ENCODE measurements at regions not wholly inside any gene's neighbourhood (a gene's known extent, or its start where the extent isn't known, plus 50 kb on each side); places are given as distances from the start of the nearest gene placed in this dataset.

GRCh38 chr12:61871485-61871810 is 388.8 kb upstream of the USP15 start:
- Histone ChIP-seq H3K4me2 (ENCODE audit: low read depth, low read length, poor library complexity, severe bottlenecking) (peak overlapping the region; percentile 46), H3K79me2 (ENCODE audit: insufficient read depth, low read length) (no peaks in the 10 kb centered on the region), H3K9me3 (ENCODE audit: insufficient read depth, low read depth, low read length) (no peaks in the 10 kb centered on the region), H3K27me3 (ENCODE audit: insufficient read depth, low read length, poor library complexity, severe bottlenecking) (no peaks in the 10 kb centered on the region), H3K9ac (ENCODE audit: low read depth, low read length, poor library complexity, severe bottlenecking) (no peak overlapping the region), H3F3A (ENCODE audit: low read depth) (no peaks in the 10 kb centered on the region), H2AFZ (ENCODE audit: low read length) (peak overlapping the region; percentile 82), H3K4me3 (ENCODE audit: low read length, poor library complexity, severe bottlenecking) (peak overlapping the region; percentile 27), H3K36me3 (ENCODE audit: insufficient read depth, low read length) (no peaks in the 10 kb centered on the region), H3K9me2 (replicated peaks; ENCODE audit: low read depth, low read length) (no peaks in the 10 kb centered on the region), H4K20me1 (ENCODE audit: insufficient read depth, low read length, poor library complexity, severe bottlenecking) (no peaks in the 10 kb centered on the region), H3K4me1 (ENCODE audit: insufficient read depth, low read length, poor library complexity, severe bottlenecking) (peaks cover 18% of the 10 kb centered on the region)
- TF ChIP-seq CTCF (conservative IDR thresholded peaks at IDR 0.05; ENCODE audit: low read length) (no peak), EZH2phosphoT487 (IDR thresholded peaks at IDR 0.05; ENCODE audit: borderline replicate concordance) (no peak)

GRCh38 chr12:61879229-61879628 is 381.0 kb upstream of the USP15 start:
- Histone ChIP-seq H3K4me2 (ENCODE audit: low read depth, low read length, poor library complexity, severe bottlenecking) (no peak overlapping the region), H3F3A (ENCODE audit: low read depth) (no peaks in the 10 kb centered on the region), H3K4me1 (ENCODE audit: insufficient read depth, low read length, poor library complexity, severe bottlenecking) (no peaks in the 10 kb centered on the region), H3K27me3 (ENCODE audit: insufficient read depth, low read length, poor library complexity, severe bottlenecking) (no peaks in the 10 kb centered on the region), H3K9ac (ENCODE audit: low read depth, low read length, poor library complexity, severe bottlenecking) (no peak overlapping the region), H4K20me1 (ENCODE audit: insufficient read depth, low read length, poor library complexity, severe bottlenecking) (no peaks in the 10 kb centered on the region), H3K36me3 (ENCODE audit: insufficient read depth, low read length) (no peaks in the 10 kb centered on the region), H2AFZ (ENCODE audit: low read length) (no peak overlapping the region), H3K79me2 (ENCODE audit: insufficient read depth, low read length) (no peaks in the 10 kb centered on the region), H3K9me3 (ENCODE audit: insufficient read depth, low read depth, low read length) (no peaks in the 10 kb centered on the region), H3K4me3 (ENCODE audit: low read length, poor library complexity, severe bottlenecking) (no peak overlapping the region), H3K9me2 (replicated peaks; ENCODE audit: low read depth, low read length) (no peaks in the 10 kb centered on the region)
- TF ChIP-seq CTCF (conservative IDR thresholded peaks at IDR 0.05; ENCODE audit: low read length) (no peak), EZH2phosphoT487 (IDR thresholded peaks at IDR 0.05; ENCODE audit: borderline replicate concordance) (no peak)

- Histone ChIP-seq H4K20me1 (ENCODE audit: insufficient read depth, low read length, poor library complexity, severe bottlenecking) (no peaks in the 10 kb centered on the region), H3K79me2 (ENCODE audit: insufficient read depth, low read length) (no peaks in the 10 kb centered on the region), H3K27me3 (ENCODE audit: insufficient read depth, low read length, poor library complexity, severe bottlenecking) (no peaks in the 10 kb centered on the region), H3K4me2 (ENCODE audit: low read depth, low read length, poor library complexity, severe bottlenecking) (no peak overlapping the region), H3K4me3 (ENCODE audit: low read length, poor library complexity, severe bottlenecking) (no peak overlapping the region), H3F3A (ENCODE audit: low read depth) (no peaks in the 10 kb centered on the region), H3K36me3 (ENCODE audit: insufficient read depth, low read length) (no peaks in the 10 kb centered on the region), H3K4me1 (ENCODE audit: insufficient read depth, low read length, poor library complexity, severe bottlenecking) (no peaks in the 10 kb centered on the region), H3K9ac (ENCODE audit: low read depth, low read length, poor library complexity, severe bottlenecking) (no peak overlapping the region), H2AFZ (ENCODE audit: low read length) (no peak overlapping the region), H3K9me2 (replicated peaks; ENCODE audit: low read depth, low read length) (no peaks in the 10 kb centered on the region), H3K9me3 (ENCODE audit: insufficient read depth, low read depth, low read length) (no peaks in the 10 kb centered on the region)
- TF ChIP-seq EZH2phosphoT487 (IDR thresholded peaks at IDR 0.05; ENCODE audit: borderline replicate concordance): no peak
- no peak for TF ChIP-seq CTCF (conservative IDR thresholded peaks at IDR 0.05; ENCODE audit: low read length)
These were observed 380.0 kb upstream of the USP15 start for GRCh38 chr12:61880186-61880585.

Measured in Loucy (cell line).